HCT116 (cell line): ENCODE measurements at regions not wholly inside any gene's neighbourhood (a gene's known extent, or its start where the extent isn't known, plus 50 kb on each side); places are given as distances from the start of the nearest gene placed in this dataset.

ENCODE experiments used
- ATF3 ChIP-seq: IDR thresholded peaks from 2 replicates; pipeline ENCODE4 v1.6.1; 2012
- CEBPB ChIP-seq: IDR thresholded peaks from 2 replicates; pipeline ENCODE4 v1.6.1; 2012; ENCODE audit warnings: low read depth
- CTCF ChIP-seq, 3 experiments: fragments of 200-600 bp in 1 of 3; sonication (generic) in 1 of 3; IDR thresholded peaks in 2 of 3; conservative IDR thresholded peaks in 1 of 3; 2 replicates each; pipeline ENCODE4 v1.5.1; 2012 to 2017; ENCODE audit warnings: low read depth in 2 of 3, low read length in 2 of 3, antibody characterized with exemption in 1 of 3, borderline replicate concordance in 1 of 3, control low read depth in 1 of 3, mild to moderate bottlenecking in 1 of 3, mixed read lengths in 1 of 3, mixed run types in 1 of 3, moderate library complexity in 1 of 3; ENCODE audit not compliant: insufficient read depth in 1 of 3
- EZH2 ChIP-seq: fragments of 200-600 bp; sonication (generic); IDR thresholded peaks from 2 replicates; pipeline ENCODE4 v1.6.1; 2017; ENCODE audit warnings: antibody characterized with exemption, mixed run types
- JUND ChIP-seq: IDR thresholded peaks from 2 replicates; pipeline ENCODE4 v1.6.1; 2012
- POLR2A ChIP-seq: IDR thresholded peaks from 2 replicates; pipeline ENCODE4 v1.7.0; 2011; ENCODE audit warnings: borderline replicate concordance; ENCODE audit not compliant: insufficient read depth, insufficient read length; ENCODE audit errors: extremely low read depth
- POLR2AphosphoS5 ChIP-seq: IDR thresholded peaks from 2 replicates; pipeline ENCODE4 v1.6.1; 2011; ENCODE audit warnings: mild to moderate bottlenecking, low read depth, low read length, moderate library complexity
- RAD21 ChIP-seq: IDR thresholded peaks from 2 replicates; pipeline ENCODE4 v1.6.1; 2012; ENCODE audit warnings: low read depth, mild to moderate bottlenecking
- REST ChIP-seq: IDR thresholded peaks from 2 replicates; pipeline ENCODE4 v1.6.1; 2012; ENCODE audit warnings: low read depth
- SP1 ChIP-seq: IDR thresholded peaks from 2 replicates; pipeline ENCODE4 v1.6.1; 2012; ENCODE audit warnings: low read depth
- YY1 ChIP-seq: IDR thresholded peaks from 2 replicates; pipeline ENCODE4 v1.6.1; 2011; ENCODE audit warnings: low read length, low read depth, moderate library complexity, mild to moderate bottlenecking; ENCODE audit not compliant: insufficient replicate concordance; ENCODE audit errors: extremely low read depth

GRCh38 chr12:77724367-77724957 lies 106.2 kb upstream of the NAV3 start:
- no peak for TF ChIP-seq EZH2
- peak; percentile 58 to 98 (median 75) for TF ChIP-seq CTCF (IDR thresholded peaks at IDR 0.05 in 2 of 3, conservative IDR thresholded peaks at IDR 0.05 in 1 of 3; ENCODE audit: borderline replicate concordance in 1 of 3, insufficient read depth in 1 of 3, low read depth in 2 of 3, low read length in 2 of 3)
- TF ChIP-seq POLR2AphosphoS5, result no peak
- no peak for TF ChIP-seq POLR2A
- TF ChIP-seq ATF3, result no peak
- TF ChIP-seq YY1, result no peak
- no peak for TF ChIP-seq REST
- peak; percentile 94 for TF ChIP-seq RAD21
- no peak for TF ChIP-seq CEBPB
- no peak for TF ChIP-seq JUND
- TF ChIP-seq SP1, result peak; percentile 64
